A172 (cell line): ENCODE measurements at regions not wholly inside any gene's neighbourhood (a gene's known extent, or its start where the extent isn't known, plus 50 kb on each side); places are given as distances from the start of the nearest gene placed in this dataset.

Experiments used
- DNase-seq: peaks from one replicate; pipeline ENCODE4 v3.0.0-alpha.2; 2015; ENCODE audit warnings: low spot score

GRCh38 chr12:58268069-58268468 is 326.7 kb downstream of the ATP23 start:
- no peak for DNase-seq

GRCh38 chr12:58269476-58269875 is 328.1 kb downstream of the ATP23 start:
- DNase-seq = no peak

DNA sequence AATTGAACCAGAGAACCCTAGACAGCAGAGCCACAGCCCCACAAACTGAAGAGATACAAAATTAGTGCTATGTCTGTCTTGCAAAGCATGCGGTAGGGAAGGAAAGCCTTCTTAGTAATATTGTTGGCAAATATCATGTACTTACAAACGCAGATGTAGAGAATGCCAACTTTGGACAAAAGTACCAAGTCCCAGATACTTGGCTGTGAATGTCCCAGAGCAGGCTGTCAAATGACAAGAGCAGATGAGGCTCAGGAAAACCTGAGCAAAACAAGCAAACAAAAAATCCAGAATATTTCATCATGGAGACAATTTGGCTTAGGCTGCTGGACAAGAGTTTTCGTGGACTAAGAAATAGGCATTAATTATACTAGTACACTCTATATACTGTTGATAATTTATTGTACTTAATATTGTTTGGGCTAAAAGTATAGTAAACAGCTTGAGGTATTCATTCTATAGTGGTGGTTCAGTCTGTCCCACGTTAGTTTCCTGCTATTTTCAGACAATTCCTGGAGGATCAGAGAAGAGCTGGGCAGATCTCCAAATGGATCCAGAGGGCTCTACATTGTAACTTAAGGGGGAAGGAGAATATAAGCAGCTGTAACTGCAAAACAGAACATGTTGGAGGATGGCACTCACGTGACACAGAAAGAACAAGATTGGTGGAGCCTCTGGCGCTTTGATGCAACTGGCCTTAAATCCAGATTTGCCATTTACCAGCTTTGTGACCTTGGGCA is 329.8 kb downstream of the ATP23 start:
- no peak for DNase-seq

DNA sequence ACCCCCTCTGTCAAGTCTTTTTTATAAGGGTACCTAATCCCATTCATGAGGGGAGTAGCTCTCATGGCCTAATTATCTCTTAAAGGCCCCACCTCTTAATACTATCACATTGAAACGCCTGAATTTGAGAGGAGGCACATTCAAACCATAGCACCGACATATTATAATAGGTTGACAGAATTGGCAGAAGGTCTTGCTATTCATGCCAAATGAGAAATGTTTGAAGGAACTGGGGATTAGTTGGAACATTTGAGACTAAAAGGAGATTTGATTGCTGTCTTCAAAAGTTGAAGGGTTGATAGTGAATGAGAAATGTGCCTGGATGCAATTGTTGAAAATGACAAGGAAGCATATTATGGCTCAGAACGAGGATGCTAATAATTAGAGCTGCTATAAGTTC is 331.1 kb downstream of the ATP23 start:
- DNase-seq = no peak

GRCh38 chr12:58277231-58277630 is 335.9 kb downstream of the ATP23 start:
- DNase-seq = no peak

GRCh38 chr12:58283553-58283952 is 342.2 kb downstream of the ATP23 start:
- no peak for DNase-seq

GRCh38 chr12:58285551-58285950 is 344.2 kb downstream of the ATP23 start:
- no peak for DNase-seq

- no peak for DNase-seq
These were observed 345.0 kb downstream of the ATP23 start for GRCh38 chr12:58286353-58286752.

- no peak for DNase-seq
These were observed 346.8 kb downstream of the ATP23 start for GRCh38 chr12:58288190-58288589.

DNA sequence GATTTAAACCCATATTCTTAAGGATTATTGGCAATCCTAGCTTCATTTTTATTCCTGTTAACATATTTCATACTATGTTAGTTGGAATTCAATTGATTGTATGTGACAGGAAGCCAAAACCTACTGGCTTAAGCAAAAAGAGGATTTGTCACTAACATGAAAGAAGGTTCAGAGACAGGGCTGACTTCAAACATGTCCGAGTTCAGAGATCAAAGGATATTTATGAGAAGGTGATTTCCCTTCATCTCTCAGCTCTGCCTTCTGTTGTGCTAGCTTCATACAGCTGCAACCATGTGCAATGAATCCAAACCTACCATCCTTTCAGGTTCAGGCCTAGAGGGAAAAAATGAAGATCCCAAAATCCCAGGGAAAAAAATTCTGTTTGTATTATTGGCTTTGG is 349.7 kb downstream of the ATP23 start:
- DNase-seq = no peak

DNA sequence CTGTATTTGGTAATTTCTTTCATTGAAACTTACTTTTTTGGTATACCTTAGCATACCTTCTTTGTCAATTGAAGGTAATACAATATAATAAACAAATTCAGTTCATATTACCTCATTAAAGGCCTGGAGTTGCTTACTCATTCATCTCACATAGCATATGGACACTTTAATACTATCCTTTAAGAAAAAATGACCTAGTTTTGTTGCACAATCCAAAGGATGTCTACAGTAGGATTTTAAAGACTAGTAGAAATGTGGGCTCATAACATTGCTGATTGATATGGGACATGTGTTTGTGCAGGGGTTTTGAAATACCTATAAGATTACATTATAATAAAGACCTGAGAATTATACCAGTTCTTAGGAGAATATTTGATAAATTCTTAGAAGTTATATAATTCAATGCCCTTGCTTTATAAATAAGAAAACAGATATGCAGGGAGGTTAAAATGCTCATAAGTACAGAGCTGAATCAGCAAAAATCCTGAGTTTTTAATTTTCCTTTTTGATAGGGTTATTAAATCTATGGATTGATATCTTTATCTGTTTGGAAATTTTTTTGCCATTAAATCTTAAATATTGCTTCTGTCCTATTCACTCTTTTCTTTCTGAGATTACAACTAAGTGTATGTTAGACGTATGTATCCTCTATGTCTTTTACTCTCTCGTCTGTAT is 352.1 kb downstream of the ATP23 start:
- no peak for DNase-seq

GRCh38 chr12:58295268-58295667 is 353.9 kb downstream of the ATP23 start:
- DNase-seq = no peak

DNA sequence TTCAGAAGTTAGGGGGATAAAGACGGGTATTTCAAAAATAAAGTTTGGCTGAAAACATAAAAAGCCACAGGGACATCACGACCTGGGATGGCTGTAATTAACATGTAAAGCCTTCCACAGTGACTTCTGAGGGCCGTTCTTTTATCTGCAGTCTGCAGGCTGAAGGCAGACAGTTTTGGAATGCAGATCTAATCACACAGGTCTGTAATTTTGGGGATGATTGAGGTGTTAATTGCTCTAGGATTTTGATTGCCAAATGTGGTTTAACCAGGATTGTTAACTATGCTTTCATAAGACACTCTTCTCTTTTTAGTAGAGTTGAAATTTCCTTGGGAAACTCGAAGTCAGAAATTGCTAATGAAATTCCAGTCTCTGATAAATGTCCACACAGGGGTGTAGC is 355.5 kb downstream of the ATP23 start:
- DNase-seq = no peak

DNA sequence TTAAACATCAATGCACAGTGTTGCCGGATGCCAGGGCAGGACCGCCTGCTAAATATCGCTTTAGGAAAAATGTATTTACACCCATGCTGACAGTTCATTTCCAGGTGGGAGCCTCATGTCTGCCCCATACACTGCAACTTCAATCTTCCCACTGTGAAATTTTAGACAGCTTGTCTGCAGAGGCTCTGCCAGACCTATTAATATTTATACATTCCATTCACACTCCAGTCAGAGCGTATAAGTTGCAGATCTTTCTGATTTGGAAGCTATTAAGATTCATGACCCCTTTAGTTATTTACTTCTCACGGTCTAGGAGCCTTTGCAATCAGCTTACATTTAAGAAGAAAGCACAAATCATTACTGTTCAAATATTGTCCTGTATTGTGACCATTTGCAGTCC is 357.4 kb downstream of the ATP23 start:
- DNase-seq = no peak

DNA sequence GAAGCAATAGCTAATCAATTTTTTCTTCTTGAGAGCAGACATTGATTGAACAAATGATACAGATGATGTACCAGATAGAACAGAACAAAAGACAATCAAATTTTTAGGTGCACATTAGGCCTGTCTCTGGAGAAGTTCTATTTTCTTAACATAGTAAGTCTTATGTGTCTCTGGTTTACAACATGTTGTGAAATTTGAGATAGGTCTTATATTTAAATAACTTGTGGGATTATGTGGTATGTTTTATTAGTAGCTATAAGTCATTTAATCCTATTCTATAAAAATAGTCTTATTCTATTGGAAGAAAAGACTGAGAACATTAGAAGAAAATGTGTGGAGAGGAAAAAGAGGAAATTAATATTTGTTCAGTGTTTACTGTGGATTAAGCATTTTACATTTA is 358.0 kb downstream of the ATP23 start:
- no peak for DNase-seq

DNA sequence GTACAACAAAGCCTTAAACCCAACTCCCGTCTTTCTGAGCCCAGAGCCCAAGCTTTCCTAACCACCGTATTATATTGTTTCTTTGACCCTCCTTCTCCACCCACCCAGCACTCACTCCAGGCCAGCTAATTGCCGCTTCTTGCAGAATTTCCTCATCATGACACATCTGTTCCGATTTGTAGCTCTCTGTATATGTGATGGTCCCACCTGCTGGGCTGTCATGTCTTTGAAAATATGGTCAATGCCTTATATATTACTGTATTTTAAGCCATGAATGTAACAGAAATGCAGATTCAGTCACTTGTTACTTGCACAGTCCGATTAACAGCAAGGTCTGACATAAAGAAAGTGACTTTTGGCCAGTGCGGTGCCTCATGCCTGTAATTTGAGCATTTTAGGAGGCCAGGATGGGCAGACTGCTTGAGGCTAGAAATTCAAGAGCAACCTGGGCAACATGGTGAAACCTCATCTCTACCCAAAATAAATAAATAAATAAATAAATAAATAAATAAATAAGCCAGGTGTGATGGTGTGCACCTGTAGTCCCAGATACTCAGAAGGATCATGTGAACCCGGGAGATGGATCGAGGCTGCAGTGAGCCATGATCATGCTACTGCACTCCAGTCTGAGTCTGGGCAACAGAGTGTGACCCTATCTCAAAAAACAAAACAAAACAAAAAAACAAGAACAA is 359.8 kb downstream of the ATP23 start:
- no peak for DNase-seq

DNA sequence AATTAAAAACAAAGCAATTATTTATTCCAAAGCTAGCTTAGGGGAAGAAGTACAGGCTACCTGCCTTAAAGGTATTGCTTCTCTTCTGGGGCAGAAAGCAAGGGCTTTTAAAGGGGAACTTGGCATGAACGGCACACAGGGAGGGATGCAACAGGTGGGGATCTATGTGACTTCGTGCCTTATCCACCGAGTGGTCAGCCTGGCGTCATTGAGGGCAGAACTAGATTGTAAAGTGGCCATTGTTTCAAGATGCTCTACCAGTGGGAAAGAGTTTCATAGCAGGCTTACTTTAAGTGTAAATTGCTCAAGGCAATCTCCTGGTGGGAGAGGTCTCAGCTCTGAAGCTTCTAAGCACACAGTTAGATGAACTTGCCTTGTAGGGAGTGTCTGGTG is 360.4 kb downstream of the ATP23 start:
- DNase-seq = no peak

- DNase-seq = no peak
These were observed 361.2 kb downstream of the ATP23 start for GRCh38 chr12:58302487-58303011.

DNA sequence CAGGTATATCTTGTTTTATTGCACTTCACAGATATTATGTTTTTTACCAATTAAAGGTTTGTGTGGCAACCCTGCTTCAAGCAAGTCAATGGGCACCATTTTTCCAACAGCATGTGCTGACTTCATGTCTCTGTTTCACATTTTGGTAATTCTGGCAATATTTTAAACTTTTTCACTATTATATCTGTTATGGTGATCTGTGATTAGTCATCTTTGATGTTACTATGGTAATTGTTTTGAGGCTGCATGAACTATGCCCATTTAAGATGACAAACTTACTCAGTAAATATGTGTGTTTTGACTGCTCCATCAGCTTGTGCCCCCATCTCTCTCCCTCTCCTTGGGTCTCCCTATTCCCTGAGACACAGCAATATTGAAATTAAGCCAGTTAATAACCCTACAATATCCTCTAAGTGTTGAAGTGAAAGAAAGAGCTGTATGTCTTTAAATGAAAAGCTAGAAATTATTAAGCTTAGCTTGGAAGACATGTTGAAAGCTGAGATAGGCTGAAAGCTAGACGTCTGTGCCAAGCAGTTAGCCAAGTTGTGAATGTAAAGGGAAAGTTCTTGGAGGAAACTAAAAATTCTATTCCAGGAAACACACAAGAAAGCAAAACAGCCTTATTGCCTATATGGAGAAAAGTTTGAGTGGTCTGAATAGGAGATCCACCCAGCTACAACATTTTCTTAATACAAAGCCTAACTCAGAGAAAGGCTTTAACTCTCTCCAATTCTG is 365.1 kb downstream of the ATP23 start:
- no peak for DNase-seq

DNA sequence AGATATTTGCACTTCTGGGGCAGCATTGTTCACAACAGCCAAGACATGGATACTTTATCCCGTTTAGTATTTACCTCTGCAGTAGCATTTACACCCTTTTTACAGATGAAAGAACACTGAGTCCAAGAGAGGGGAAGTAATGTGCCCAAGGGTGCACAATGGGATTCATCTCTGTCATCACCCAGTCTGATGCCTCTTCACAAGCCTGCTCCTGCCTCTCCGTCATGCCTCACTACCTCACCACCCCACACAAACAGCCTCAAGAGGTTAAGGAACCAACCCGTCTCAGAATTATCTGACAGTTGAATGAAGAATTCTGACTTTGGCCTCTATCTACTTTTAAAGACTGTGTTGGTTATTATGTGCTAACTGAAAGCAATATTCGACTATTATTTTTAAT is 368.4 kb downstream of the ATP23 start:
- no peak for DNase-seq

GRCh38 chr12:58310368-58310767 is 369.0 kb downstream of the ATP23 start:
- peak; percentile 32 for DNase-seq
